ENCODE measurements at regions not wholly inside any gene's neighbourhood (a gene's known extent, or its start where the extent isn't known, plus 50 kb on each side); places are given as distances from the start of the nearest gene placed in this dataset.
A peak's percentile ranks its signal among the peaks of the same experiment; 100 is the strongest.
"Not testable (repeated sequence)": the region's sequence is repeated elsewhere in the genome, so short reads cannot be mapped to it uniquely, and the experiment has no call there.

DNA sequence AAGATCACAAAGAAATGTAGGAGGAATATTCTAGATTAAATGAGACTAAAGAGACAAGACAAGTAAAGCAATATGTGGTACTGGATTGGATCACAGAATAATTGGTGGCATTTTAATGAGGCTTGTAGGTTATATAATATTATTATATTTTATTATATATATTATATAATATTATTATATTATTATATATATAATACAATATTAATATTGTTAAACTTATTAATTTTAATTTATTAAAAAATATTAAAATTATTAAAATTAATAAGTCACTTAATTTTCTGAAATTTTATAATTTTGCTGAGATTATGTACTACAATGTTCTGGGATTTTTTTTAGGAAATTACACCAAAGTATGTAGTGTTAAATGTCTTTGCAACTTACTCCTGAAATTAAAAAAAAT is 311.9 kb downstream of the COL11A1 start:
- Histone ChIP-seq H3K9me3 (ENCODE audit: control insufficient read depth in 2 of 3, insufficient read depth in 1 of 3, low read length in 3 of 3) (no peaks in the 10 kb centered on the region), H3K27ac (ENCODE audit: low read depth in 2 of 2, low read length in 2 of 2) (no peak overlapping the region), H3K27me3 (ENCODE audit: control insufficient read depth, insufficient read depth, low read length) (no peaks in the 10 kb centered on the region), H3K9ac (ENCODE audit: low read length in 3 of 3) (no peak overlapping the region), H3K36me3 (ENCODE audit: control insufficient read depth in 2 of 3, insufficient read depth in 3 of 3, low read length in 3 of 3) (no peaks in the 10 kb centered on the region), H3K4me1 (ENCODE audit: control insufficient read depth in 2 of 3, insufficient read depth in 2 of 3, low read depth in 1 of 3, low read length in 3 of 3) (no peaks in the 10 kb centered on the region), H3K4me3 (ENCODE audit: low read length in 3 of 3) (no peak overlapping the region)
- intact Hi-C loops (cut with DNase I) = no loop called here
- peak; percentile 92 for FAIRE-seq
- TF ChIP-seq, protein P1, sequence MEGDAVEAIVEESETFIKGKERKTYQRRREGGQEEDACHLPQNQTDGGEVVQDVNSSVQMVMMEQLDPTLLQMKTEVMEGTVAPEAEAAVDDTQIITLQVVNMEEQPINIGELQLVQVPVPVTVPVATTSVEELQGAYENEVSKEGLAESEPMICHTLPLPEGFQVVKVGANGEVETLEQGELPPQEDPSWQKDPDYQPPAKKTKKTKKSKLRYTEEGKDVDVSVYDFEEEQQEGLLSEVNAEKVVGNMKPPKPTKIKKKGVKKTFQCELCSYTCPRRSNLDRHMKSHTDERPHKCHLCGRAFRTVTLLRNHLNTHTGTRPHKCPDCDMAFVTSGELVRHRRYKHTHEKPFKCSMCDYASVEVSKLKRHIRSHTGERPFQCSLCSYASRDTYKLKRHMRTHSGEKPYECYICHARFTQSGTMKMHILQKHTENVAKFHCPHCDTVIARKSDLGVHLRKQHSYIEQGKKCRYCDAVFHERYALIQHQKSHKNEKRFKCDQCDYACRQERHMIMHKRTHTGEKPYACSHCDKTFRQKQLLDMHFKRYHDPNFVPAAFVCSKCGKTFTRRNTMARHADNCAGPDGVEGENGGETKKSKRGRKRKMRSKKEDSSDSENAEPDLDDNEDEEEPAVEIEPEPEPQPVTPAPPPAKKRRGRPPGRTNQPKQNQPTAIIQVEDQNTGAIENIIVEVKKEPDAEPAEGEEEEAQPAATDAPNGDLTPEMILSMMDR (IDR thresholded peaks at IDR 0.05; ENCODE audit: borderline replicate concordance, extremely low read depth, insufficient read depth) = no peak
- no peak for DNase-seq

DNA sequence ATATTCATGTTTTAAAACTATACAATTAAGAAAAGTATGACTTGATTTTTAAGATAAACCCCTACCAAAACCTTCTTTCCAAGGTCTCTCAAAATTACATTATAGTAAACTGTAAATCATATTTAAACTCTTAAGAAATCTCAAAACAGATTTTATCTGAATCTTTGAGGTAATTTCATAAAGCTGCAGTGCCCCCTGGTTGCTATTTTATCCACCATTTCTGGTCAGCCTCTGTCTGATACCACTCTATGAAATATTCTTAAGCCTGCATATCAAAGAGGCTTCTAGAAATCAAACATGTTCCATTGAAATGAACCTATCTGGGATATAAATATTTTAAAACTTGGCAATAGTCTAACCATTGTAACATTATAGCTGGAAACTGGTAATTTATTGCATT is 317.3 kb downstream of the COL11A1 start:
- intact Hi-C loops (cut with DNase I) = no loop called here
- TF ChIP-seq, protein P1 (IDR thresholded peaks at IDR 0.05; ENCODE audit: borderline replicate concordance, extremely low read depth, insufficient read depth) = no peak
- FAIRE-seq (no peak), DNase-seq (no peak)
- H3K4me3 ChIP-seq (ENCODE audit: low read length in 3 of 3) = no peak overlapping the region
- H3K36me3 ChIP-seq (ENCODE audit: control insufficient read depth in 2 of 3, insufficient read depth in 3 of 3, low read length in 3 of 3) = no peaks in the 10 kb centered on the region
- no peaks in the 10 kb centered on the region for H3K4me1 ChIP-seq (ENCODE audit: control insufficient read depth in 2 of 3, insufficient read depth in 2 of 3, low read depth in 1 of 3, low read length in 3 of 3)
- H3K27ac ChIP-seq (ENCODE audit: low read depth in 2 of 2, low read length in 2 of 2) = no peak overlapping the region
- no peaks in the 10 kb centered on the region for H3K9me3 ChIP-seq (ENCODE audit: control insufficient read depth in 2 of 3, insufficient read depth in 1 of 3, low read length in 3 of 3)
- H3K27me3 ChIP-seq (ENCODE audit: control insufficient read depth, insufficient read depth, low read length) = no peaks in the 10 kb centered on the region
- H3K9ac ChIP-seq (ENCODE audit: low read length in 3 of 3) = no peak overlapping the region

DNA sequence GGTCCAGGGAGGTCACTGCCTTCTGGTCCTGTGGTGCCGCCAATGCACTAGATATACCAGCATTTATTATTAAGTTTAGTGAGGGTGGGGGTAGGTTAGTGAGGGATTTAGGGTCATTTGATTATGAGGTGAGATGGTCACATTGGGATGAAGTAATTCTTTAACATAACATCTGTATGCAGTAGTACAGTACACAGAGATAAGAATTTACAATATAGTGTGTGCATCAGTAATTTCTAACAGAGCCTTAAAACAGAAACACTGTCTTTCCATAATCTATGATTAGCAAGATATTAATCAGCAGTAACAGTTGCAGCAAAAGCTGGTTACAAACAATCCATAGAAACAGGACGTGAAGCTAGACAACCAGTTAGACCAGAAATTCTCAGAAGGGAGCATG is 318.4 kb downstream of the COL11A1 start:
- DNase-seq; FAIRE-seq; H3K4me3 ChIP-seq (ENCODE audit: low read length in 3 of 3); H3K4me1 ChIP-seq (ENCODE audit: control insufficient read depth in 2 of 3, insufficient read depth in 2 of 3, low read depth in 1 of 3, low read length in 3 of 3); intact Hi-C loops (cut with DNase I); H3K36me3 ChIP-seq (ENCODE audit: control insufficient read depth in 2 of 3, insufficient read depth in 3 of 3, low read length in 3 of 3); H3K9ac ChIP-seq (ENCODE audit: low read length in 3 of 3); H3K27me3 ChIP-seq (ENCODE audit: control insufficient read depth, insufficient read depth, low read length); H3K27ac ChIP-seq (ENCODE audit: low read depth in 2 of 2, low read length in 2 of 2); H3K9me3 ChIP-seq (ENCODE audit: control insufficient read depth in 2 of 3, insufficient read depth in 1 of 3, low read length in 3 of 3): not testable (repeated sequence)

DNA sequence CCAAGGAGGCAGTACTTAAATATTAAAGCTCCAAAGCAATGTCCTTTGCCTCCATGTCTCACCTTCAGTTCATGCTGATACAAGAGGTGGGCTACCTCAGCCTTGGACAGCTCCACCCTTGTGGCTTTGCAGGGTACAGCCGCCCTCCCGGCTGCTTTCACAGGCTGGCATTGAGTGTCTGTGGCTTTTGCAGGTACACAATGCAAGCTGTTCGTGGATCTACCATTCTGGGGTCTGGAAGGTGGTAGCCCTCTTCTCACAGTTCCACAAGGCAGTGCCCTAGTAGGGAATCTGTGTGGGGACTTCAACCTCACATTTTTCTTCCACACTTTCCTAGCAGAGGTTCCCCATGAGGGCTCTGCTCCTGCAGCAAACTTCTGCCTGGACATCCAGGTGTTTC is 324.8 kb downstream of the COL11A1 start:
- TF ChIP-seq, protein P1 (IDR thresholded peaks at IDR 0.05; ENCODE audit: borderline replicate concordance, extremely low read depth, insufficient read depth) = no peak
- FAIRE-seq = no peak
- intact Hi-C loops (cut with DNase I) = no loop called here
- H3K9ac ChIP-seq (ENCODE audit: low read length in 3 of 3) = no peak overlapping the region
- peaks cover 0 to 5% (median 0%) of the 10 kb centered on the region in 3 donors for H3K9me3 ChIP-seq (ENCODE audit: control insufficient read depth in 2 of 3, insufficient read depth in 1 of 3, low read length in 3 of 3)
- no peak overlapping the region for H3K4me3 ChIP-seq (ENCODE audit: low read length in 3 of 3)
- DNase-seq = peak in 1 of 5 donors; percentile 42
- H3K4me1 ChIP-seq (ENCODE audit: control insufficient read depth in 2 of 3, insufficient read depth in 2 of 3, low read depth in 1 of 3, low read length in 3 of 3) = no peaks in the 10 kb centered on the region
- no peaks in the 10 kb centered on the region for H3K36me3 ChIP-seq (ENCODE audit: control insufficient read depth in 2 of 3, insufficient read depth in 3 of 3, low read length in 3 of 3)
- H3K27ac ChIP-seq (ENCODE audit: low read depth in 2 of 2, low read length in 2 of 2) = no peak overlapping the region
- no peaks in the 10 kb centered on the region for H3K27me3 ChIP-seq (ENCODE audit: control insufficient read depth, insufficient read depth, low read length)
